HG02973 (cell line): ENCODE measurements at regions not wholly inside any gene's neighbourhood (a gene's known extent, or its start where the extent isn't known, plus 50 kb on each side); places are given as distances from the start of the nearest gene placed in this dataset.
A peak's percentile ranks its signal among the peaks of the same experiment; 100 is the strongest.
"Not testable (repeated sequence)": the region's sequence is repeated elsewhere in the genome, so short reads cannot be mapped to it uniquely, and the experiment has no call there.

ENCODE experiments used
- ATAC-seq: cut with Tn5 transposase; IDR thresholded peaks from one replicate; pipeline ENCODE4 v1.9.1; 2021; ENCODE audit warnings: moderate library complexity; ENCODE audit not compliant: unreplicated experiment

GRCh38 chr4:177177541-177178081 is 132.1 kb upstream of the NEIL3 start:
- ATAC-seq, result no peak

- no peak for ATAC-seq
These were observed 131.4 kb upstream of the NEIL3 start for GRCh38 chr4:177178246-177178645.

- no peak for ATAC-seq
These were observed 127.5 kb upstream of the NEIL3 start for GRCh38 chr4:177182166-177182565.

GRCh38 chr4:177182728-177183127 is 126.9 kb upstream of the NEIL3 start:
- ATAC-seq, result no peak

- ATAC-seq, result no peak
These were observed 124.5 kb upstream of the NEIL3 start for GRCh38 chr4:177185151-177185550.

GRCh38 chr4:177185579-177185978 is 124.1 kb upstream of the NEIL3 start:
- no peak for ATAC-seq

GRCh38 chr4:177187371-177187770 is 122.3 kb upstream of the NEIL3 start:
- ATAC-seq, result no peak

- no peak for ATAC-seq
These were observed 118.6 kb upstream of the NEIL3 start for GRCh38 chr4:177190995-177191580.

- no peak for ATAC-seq
These were observed 118.1 kb upstream of the NEIL3 start for GRCh38 chr4:177191586-177191985.

GRCh38 chr4:177191991-177192390 is 117.7 kb upstream of the NEIL3 start:
- ATAC-seq, result no peak

GRCh38 chr4:177193024-177193715 is 116.5 kb upstream of the NEIL3 start:
- ATAC-seq, result not testable (repeated sequence)

- ATAC-seq, result no peak
These were observed 114.8 kb upstream of the NEIL3 start for GRCh38 chr4:177194906-177195305.

- ATAC-seq, result no peak
These were observed 113.1 kb upstream of the NEIL3 start for GRCh38 chr4:177196615-177197014.

- no peak for ATAC-seq
These were observed 108.1 kb upstream of the NEIL3 start for GRCh38 chr4:177201614-177202013.

- ATAC-seq, result no peak
These were observed 105.5 kb upstream of the NEIL3 start for GRCh38 chr4:177204126-177204525.

GRCh38 chr4:177214935-177215334 is 94.7 kb upstream of the NEIL3 start:
- ATAC-seq, result no peak

GRCh38 chr4:177220376-177220775 is 89.3 kb upstream of the NEIL3 start:
- no peak for ATAC-seq

GRCh38 chr4:177222781-177223180 is 86.9 kb upstream of the NEIL3 start:
- no peak for ATAC-seq

GRCh38 chr4:177225605-177226004 is 84.1 kb upstream of the NEIL3 start:
- peak; percentile 78 for ATAC-seq

GRCh38 chr4:177227636-177228035 is 82.0 kb upstream of the NEIL3 start:
- ATAC-seq, result no peak

- ATAC-seq, result no peak
These were observed 81.1 kb upstream of the NEIL3 start for GRCh38 chr4:177228599-177228998.

- ATAC-seq, result no peak
These were observed 80.3 kb upstream of the NEIL3 start for GRCh38 chr4:177229331-177229730.

GRCh38 chr4:177232473-177232872 is 77.2 kb upstream of the NEIL3 start:
- no peak for ATAC-seq
